ENCODE measurements at regions not wholly inside any gene's neighbourhood (a gene's known extent, or its start where the extent isn't known, plus 50 kb on each side); places are given as distances from the start of the nearest gene placed in this dataset.
"Not testable (repeated sequence)": the region's sequence is repeated elsewhere in the genome, so short reads cannot be mapped to it uniquely, and the experiment has no call there.

GRCh38 chr14:38973083-38973700 lies 129.8 kb downstream of the SEC23A start:
- no peak for DNase-seq

- DNase-seq = no peak
These were observed 130.5 kb downstream of the SEC23A start for GRCh38 chr14:38972511-38972910.

- DNase-seq = no peak
These were observed 131.6 kb downstream of the SEC23A start for GRCh38 chr14:38971258-38971921.

DNA sequence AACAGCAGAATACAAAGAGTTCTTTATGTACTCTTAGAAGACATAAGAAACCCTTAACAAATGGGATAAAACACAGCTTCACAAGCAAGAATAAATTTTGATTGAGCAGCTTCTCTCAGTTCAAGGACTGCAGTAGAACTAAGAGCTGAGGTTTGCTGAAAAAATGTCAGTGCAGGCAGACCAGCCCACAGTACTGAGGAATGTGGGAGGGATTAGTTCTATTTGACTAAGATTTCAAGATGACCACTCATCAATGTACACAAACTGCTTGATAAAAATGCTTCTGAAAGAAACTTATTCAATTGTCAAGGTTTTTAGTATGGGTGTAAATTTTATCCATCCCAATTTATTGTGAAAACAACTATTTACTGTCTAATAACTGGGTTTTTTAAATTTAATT lies 138.4 kb downstream of the SEC23A start:
- no peak for DNase-seq

GRCh38 chr14:38960946-38961531 lies 142.0 kb downstream of the SEC23A start:
- DNase-seq = no peak

DNA sequence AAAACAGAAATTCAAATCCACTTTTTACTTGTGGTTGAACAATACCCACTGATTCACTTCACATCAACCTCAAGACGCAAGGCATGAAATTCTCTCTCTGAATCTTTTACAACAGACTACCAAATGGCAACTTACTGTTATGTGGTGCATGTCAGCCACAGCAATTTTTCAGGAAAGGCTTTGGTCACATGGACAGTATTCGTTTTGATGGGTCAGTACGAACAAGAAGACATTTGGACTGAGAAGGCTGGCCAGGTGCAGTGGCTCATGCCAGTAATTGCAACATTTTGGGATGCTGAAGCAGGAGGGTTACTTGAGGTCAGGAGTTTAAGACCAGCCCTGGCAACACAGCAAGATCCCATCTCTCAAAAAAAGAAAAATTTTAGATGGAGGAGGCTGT lies 144.0 kb downstream of the SEC23A start:
- DNase-seq = no peak

DNA sequence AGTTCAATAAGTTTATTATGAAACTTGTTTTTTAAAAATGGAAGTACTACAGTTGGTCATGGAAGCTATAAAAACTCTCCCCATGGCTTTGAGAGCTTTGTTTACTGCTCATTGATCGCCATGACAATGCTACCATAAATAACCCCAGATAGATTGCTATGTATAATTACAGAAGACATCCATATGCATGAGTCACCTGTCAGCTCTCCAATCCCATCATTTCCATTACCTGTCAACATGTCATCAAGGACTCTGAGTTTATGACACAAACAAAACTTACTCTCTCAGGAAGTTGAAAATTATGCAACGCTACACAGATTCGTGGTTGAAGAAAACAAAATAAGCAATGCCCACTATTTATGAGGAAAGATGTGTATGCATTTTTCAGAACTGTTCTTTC lies 144.4 kb downstream of the SEC23A start:
- no peak for DNase-seq

- no peak for DNase-seq
These were observed 151.6 kb downstream of the SEC23A start for GRCh38 chr14:38951451-38951850.

GRCh38 chr14:38950676-38951075 lies 152.4 kb downstream of the SEC23A start:
- no peak for DNase-seq

DNA sequence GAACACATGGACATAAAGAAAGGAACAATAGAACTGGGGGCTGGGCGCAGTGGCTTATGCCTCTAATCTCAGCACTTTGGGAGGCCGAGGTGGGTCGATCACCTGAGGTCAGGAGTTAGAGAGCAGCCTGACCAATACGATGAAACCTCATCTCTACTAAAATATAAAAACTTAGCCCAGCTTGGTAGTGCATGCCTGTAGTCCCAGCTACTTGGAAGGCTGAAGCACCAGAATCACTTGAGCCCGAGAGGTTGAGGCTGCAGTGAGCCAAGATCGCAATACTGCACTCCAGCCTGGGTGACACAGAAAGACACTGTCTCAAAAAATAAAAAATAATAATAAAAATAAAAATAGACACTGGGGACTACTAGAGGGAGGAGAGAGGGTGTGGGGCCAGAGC lies 154.5 kb downstream of the SEC23A start:
- DNase-seq = no peak

DNA sequence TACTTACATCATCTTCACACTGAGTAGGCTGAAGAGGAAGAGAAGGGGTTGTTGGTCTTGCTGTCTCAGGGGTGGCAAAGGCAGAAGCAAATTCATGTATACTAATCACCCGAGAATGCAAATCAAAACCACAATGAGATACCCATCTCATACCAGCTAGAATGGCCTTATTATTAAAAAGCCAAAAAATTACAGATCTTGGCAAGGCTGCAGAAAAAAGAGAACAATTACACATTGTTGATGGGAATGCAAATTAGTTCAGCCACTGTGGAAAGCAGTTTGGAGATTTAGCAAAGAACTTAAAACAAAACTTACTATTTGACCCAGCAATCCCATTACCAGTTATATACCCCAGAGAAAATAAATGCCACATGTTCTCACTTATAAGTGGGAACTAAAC lies 154.9 kb downstream of the SEC23A start:
- DNase-seq = no peak

GRCh38 chr14:38947343-38947742 lies 155.7 kb downstream of the SEC23A start:
- no peak for DNase-seq

- DNase-seq = no peak
These were observed 158.3 kb downstream of the SEC23A start for GRCh38 chr14:38944691-38945090.

DNA sequence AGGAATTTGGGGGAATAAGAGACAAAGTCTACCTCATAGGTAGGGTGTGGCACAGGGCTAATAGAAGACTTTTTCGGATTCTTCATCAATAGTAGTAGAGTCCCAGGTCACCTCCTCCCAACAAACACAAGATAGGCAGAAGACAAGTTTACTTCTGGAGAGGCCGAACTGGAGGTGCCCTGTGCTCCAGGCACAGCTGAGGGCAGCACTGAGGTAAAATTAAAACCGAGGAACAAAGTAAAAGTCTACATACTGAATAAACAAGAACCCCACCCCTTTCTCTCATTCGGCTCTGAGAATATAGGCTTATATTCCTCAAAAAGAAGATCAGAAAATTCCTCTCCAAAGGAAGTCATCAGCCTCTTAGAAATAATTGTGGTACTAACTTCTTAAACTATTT lies 161.5 kb downstream of the SEC23A start:
- DNase-seq = no peak

DNA sequence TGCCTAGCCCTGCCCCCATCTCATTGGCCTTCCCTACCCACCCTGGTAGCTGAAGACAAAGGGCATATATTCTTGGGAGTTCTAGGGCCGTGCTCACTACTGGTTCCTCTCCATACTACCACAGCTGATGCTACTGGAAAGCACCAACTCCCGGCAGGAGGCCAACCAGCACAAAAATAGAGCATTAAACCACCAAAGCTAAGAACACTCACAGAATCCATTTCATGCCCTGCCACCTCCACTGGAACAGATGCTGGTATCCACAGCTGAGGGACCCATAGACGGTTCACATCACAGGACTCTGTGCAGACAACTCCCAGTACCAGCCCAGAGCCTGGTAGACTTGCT lies 170.4 kb downstream of the SEC23A start:
- DNase-seq = not testable (repeated sequence)

- no peak for DNase-seq
These were observed 170.9 kb downstream of the SEC23A start for GRCh38 chr14:38931969-38932652.

- no peak for DNase-seq
These were observed 172.1 kb downstream of the SEC23A start for GRCh38 chr14:38930898-38931297.

DNA sequence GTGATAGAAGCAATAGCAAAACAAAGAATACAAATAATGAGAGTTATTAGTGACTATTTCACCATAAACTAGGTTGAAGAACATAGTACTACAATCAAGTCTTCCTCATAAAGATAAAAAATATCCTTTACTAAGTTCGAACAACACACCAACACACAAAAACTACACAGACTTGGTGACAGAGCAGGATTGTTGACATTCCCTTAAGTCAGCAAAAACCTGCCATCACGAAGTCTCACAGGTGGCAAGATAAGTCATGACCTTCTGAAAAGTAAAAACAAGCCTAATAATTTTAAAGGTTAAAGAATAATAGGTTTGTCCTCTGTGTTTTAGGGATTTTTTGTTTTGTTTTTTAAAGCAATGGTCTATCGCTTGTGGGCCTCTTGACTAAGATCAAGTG lies 173.0 kb downstream of the SEC23A start:
- DNase-seq = no peak

- DNase-seq = no peak
These were observed 173.6 kb downstream of the SEC23A start for GRCh38 chr14:38929416-38929815.

- DNase-seq = not testable (repeated sequence)
These were observed 181.1 kb downstream of the SEC23A start for GRCh38 chr14:38921893-38922292.

DNA sequence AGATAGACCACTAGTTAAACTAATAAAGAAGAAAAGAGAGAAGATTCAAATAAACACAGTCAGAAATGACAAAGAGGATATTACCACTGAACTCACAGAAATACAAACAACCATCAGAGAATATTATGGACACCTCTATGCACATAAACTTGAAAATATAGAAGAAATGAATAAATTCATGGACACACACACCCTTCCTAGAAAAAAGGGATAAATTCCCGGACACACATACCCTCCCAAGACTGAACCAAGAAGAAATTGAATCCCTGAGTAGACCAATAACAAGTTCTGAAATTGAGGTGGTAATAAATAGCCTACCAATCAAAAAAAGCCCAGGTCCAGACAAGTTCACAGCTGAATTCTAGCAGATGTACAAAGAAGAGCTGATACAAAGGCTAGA lies 187.9 kb downstream of the SEC23A start:
- no peak for DNase-seq

GRCh38 chr14:38910092-38910491 lies 192.9 kb downstream of the SEC23A start:
- no peak for DNase-seq

GRCh38 chr14:38904959-38905358 lies 198.1 kb downstream of the SEC23A start:
- no peak for DNase-seq

- DNase-seq = no peak
These were observed 201.2 kb downstream of the SEC23A start for GRCh38 chr14:38901791-38902190.

Measured in bone marrow (tissue), 2 donors.